Activated T-cell treated with anti-CD3 and anti-CD28 coated beads, Interleukin-2, amount 50 U/mL, for 4 hours (primary cell): ENCODE measurements at regions not wholly inside any gene's neighbourhood (a gene's known extent, or its start where the extent isn't known, plus 50 kb on each side); places are given as distances from the start of the nearest gene placed in this dataset.

ENCODE experiments used
- ATAC-seq, 2 donors: fragments of 200-7000 bp; cut with Tn5 transposase; one replicate each; pipeline ENCODE4 v1.10.0; 2021
- DNase-seq: peaks from one replicate; pipeline ENCODE4 v3.0.0-alpha.2; 2020
- H3K27me3 Mint-ChIP-seq: one replicate; pipeline ENCODE4 v1.8.0; 2021; ENCODE audit warnings: low read depth, mixed read lengths
- H3K36me3 Mint-ChIP-seq: one replicate; pipeline ENCODE4 v1.8.0; 2022; ENCODE audit warnings: mixed read lengths; ENCODE audit not compliant: insufficient read depth
- H3K4me1 Mint-ChIP-seq: one replicate; pipeline ENCODE4 v1.8.0; 2021; ENCODE audit warnings: low read depth, mixed read lengths
- H3K4me3 Mint-ChIP-seq: one replicate; pipeline ENCODE4 v1.8.0; 2021; ENCODE audit warnings: mild to moderate bottlenecking, moderate library complexity, mixed read lengths
- H3K9me3 Mint-ChIP-seq: one replicate; pipeline ENCODE4 v1.8.0; 2021; ENCODE audit warnings: mixed read lengths

DNA sequence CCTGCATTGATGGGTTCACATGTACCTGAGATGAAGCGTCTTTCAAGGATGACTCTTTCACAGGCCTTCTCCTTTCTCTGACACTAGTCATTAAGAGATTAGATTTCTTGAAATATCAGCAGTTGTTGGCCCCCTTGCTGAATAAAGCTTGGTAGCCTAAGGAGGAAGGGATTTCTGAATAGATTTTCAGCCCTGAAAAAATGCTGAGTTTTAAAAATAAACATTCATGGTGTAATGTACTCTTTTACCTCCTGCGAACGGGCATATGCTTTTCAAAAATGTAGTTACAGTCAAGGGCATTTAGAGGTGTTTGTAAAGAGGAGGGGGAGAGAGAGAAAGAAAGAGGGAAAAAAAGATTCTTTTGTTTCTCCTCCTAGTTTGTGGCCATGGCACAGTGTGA, 222.7 kb downstream of the SOX4 start:
- H3K4me3 Mint-ChIP-seq, result no peak overlapping the region
- no peaks in the 10 kb centered on the region for H3K9me3 Mint-ChIP-seq
- H3K4me1 Mint-ChIP-seq, result no peaks in the 10 kb centered on the region
- DNase-seq (no peak), ATAC-seq (no peak)
- H3K27me3 Mint-ChIP-seq, result no peaks in the 10 kb centered on the region
- no peaks in the 10 kb centered on the region for H3K36me3 Mint-ChIP-seq

DNA sequence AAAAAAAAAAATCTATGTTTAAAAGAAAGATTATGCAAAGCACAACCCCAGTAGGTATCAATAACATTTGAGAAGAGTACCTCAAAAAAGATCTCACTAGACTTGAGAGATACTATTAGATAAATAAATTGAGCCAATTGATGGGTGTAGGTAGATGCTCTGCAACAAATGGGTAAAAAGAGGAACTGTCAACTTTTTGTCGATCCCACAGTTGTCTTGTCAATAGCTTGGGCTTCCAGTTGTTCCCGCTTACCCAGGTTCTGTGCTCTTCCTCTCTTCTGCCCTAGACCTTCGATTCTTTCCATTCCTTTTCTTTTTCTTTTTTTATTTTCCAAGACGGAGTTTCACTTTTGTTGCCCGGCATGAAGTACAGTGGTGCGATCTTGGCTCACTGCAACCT, 226.9 kb downstream of the SOX4 start:
- H3K27me3 Mint-ChIP-seq, result no peaks in the 10 kb centered on the region
- no peaks in the 10 kb centered on the region for H3K9me3 Mint-ChIP-seq
- ATAC-seq (no peak), DNase-seq (no peak)
- no peak overlapping the region for H3K4me3 Mint-ChIP-seq
- H3K4me1 Mint-ChIP-seq, result no peaks in the 10 kb centered on the region
- H3K36me3 Mint-ChIP-seq, result no peaks in the 10 kb centered on the region

DNA sequence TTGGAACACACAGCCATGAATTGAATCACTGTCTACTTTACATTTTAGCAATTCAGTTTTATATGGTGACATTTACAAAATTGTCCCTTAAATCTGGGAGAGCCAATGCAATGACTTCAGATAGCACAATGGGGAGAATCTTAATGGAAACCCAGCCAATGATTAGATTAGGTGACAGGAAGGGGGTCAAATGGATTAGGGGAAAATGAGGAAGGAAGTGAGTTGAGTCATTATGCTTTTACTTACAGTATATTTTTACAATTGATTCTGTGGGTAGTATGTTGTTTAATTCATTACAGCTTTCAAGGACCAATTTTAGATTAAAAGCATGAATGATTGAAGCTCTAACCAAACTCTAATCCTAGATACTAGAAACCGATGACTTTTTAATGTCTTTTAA, 229.8 kb downstream of the SOX4 start:
- ATAC-seq (no peak), DNase-seq (no peak)
- Mint-ChIP-seq H3K4me3 (no peak overlapping the region), H3K36me3 (no peaks in the 10 kb centered on the region), H3K9me3 (no peaks in the 10 kb centered on the region), H3K4me1 (no peaks in the 10 kb centered on the region), H3K27me3 (no peaks in the 10 kb centered on the region)

- Mint-ChIP-seq H3K9me3 (no peaks in the 10 kb centered on the region), H3K4me1 (no peaks in the 10 kb centered on the region), H3K36me3 (no peaks in the 10 kb centered on the region), H3K4me3 (no peak overlapping the region), H3K27me3 (no peaks in the 10 kb centered on the region)
- ATAC-seq, result no peak
- no peak for DNase-seq
Measured at GRCh38 chr6:21824431-21825177, 231.1 kb downstream of the SOX4 start.

- H3K9me3 Mint-ChIP-seq, result no peaks in the 10 kb centered on the region
- H3K4me3 Mint-ChIP-seq, result no peak overlapping the region
- ATAC-seq, result no peak
- H3K27me3 Mint-ChIP-seq, result no peaks in the 10 kb centered on the region
- no peaks in the 10 kb centered on the region for H3K4me1 Mint-ChIP-seq
- no peak for DNase-seq
- no peaks in the 10 kb centered on the region for H3K36me3 Mint-ChIP-seq
Measured at GRCh38 chr6:21826023-21826422, 232.5 kb downstream of the SOX4 start.

DNA sequence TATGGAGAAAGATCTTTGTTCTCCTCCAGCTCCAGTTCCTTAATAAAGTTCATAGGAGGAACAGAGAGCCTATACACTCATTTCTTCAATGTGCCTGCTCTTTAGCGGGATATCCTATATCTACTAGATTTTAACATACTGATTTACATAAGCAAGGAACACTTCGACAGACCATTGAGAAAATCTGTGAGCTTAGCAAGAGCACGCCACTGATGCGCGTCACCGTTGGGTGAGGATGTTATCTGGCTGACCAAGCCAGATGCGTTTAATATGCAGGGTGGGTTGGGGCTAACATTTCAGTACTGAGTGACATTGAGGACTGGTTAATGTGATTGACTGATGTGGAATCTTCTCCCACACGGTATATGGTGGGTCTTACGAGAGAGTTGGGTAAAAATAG, 233.4 kb downstream of the SOX4 start:
- no peaks in the 10 kb centered on the region for H3K36me3 Mint-ChIP-seq
- H3K4me3 Mint-ChIP-seq, result no peak overlapping the region
- no peaks in the 10 kb centered on the region for H3K4me1 Mint-ChIP-seq
- DNase-seq (no peak), ATAC-seq (no peak)
- H3K27me3 Mint-ChIP-seq, result no peaks in the 10 kb centered on the region
- no peaks in the 10 kb centered on the region for H3K9me3 Mint-ChIP-seq

DNA sequence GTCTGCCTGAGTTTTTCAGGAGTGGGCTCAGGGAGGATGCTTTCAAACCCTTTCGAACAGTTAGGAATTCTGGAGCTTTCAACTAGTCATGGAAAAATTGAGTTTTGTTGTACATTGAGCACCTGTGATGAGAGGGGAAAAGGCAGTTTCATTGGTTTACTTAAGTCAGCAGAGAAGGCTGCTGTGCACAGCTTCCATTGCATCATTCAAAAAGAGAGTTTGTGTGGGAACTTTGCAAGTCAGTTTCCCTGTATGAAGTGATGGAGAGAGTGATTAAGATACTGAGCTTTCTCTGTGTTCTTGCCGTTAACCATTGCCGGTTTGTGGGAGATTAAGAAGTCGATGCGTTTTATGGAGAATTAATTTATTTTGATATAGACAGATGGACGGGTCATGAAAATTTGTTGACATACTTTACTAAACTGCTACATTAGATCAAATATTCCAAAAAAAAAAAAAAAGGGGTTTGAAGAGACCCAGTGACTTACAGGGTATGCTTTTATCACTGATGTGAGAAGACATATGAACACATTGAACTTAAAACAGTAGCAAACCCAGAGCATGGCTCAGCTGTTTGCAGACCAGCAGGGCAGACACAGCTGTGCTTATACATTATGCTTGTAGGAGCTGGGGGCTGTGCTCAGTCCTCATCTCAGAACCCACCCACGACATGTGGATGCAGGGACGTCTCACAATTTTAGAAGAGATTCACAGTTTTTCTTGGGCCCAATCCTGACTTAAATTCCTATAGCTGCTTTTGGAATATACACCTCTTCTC, 234.1 kb downstream of the SOX4 start:
- H3K4me1 Mint-ChIP-seq, result no peaks in the 10 kb centered on the region
- H3K9me3 Mint-ChIP-seq, result no peaks in the 10 kb centered on the region
- no peaks in the 10 kb centered on the region for H3K27me3 Mint-ChIP-seq
- H3K36me3 Mint-ChIP-seq, result no peaks in the 10 kb centered on the region
- H3K4me3 Mint-ChIP-seq, result no peak overlapping the region
- ATAC-seq (no peak), DNase-seq (no peak)

DNA sequence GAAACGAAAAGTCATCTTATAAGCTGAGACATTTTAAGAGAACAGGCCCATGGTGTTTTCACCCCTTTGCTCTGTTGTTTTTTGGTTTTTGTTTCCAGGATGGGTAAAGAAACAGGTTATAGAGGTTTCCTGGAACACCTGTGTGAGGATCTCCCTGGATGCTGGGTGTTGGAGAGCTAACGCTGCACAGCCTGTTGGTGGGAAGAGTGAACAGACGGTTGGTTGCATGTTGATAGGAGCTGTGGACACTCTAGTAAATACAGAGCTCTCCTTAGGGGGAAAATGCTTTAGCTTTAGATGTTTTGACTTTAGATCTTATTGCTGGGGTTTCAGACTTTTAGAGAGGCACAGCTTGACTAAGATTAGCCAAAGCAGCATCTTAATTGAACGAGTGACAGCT, 235.2 kb downstream of the SOX4 start:
- Mint-ChIP-seq H3K4me3 (no peak overlapping the region), H3K4me1 (no peaks in the 10 kb centered on the region), H3K36me3 (no peaks in the 10 kb centered on the region), H3K27me3 (peaks cover 2% of the 10 kb centered on the region), H3K9me3 (no peaks in the 10 kb centered on the region)
- DNase-seq, result no peak
- ATAC-seq, result no peak

GRCh38 chr6:21829126-21829525, 235.6 kb downstream of the SOX4 start:
- no peaks in the 10 kb centered on the region for H3K4me1 Mint-ChIP-seq
- no peaks in the 10 kb centered on the region for H3K36me3 Mint-ChIP-seq
- ATAC-seq, result no peak
- no peak for DNase-seq
- H3K27me3 Mint-ChIP-seq, result peaks cover 2% of the 10 kb centered on the region
- H3K4me3 Mint-ChIP-seq, result no peak overlapping the region
- H3K9me3 Mint-ChIP-seq, result no peaks in the 10 kb centered on the region

DNA sequence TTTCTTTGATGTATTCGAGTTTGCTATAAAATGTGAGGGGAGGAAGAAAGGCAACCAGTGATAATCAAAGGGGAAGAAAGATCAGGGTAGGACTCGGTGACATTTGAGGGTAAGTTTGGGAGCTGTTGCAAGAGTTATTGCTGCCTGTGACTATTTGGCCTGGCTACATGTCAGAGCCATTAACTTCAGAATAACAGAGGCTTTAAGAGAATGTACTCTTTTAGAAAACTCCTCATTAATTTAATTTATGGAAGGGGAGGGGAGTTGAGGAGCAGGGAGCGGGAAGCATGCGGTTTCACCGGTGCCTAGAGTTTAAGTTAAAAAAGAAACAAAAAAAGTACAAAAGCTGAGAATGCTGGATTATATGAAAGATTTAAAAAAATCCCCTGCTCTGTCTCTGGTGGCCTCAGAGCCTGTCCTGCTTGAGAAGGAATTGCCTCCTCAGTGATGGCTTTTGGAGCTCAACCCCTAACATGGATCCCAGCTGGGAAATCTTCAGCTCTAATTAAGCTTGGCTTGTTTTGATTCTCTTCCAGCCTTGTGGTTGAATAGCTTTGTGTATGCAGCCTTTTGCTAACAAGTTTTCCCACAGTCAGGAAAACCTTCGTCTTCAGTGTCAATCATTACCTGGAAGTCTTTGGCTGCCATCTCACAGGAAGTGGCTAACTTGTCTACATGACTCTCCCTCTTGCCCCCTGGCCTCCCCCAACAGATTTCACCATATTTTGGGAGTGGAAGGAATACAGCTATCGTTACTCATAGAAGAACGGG, 238.2 kb downstream of the SOX4 start:
- no peaks in the 10 kb centered on the region for H3K36me3 Mint-ChIP-seq
- no peak for ATAC-seq
- no peaks in the 10 kb centered on the region for H3K4me1 Mint-ChIP-seq
- peaks cover 2% of the 10 kb centered on the region for H3K27me3 Mint-ChIP-seq
- H3K4me3 Mint-ChIP-seq, result no peak overlapping the region
- no peak for DNase-seq
- no peaks in the 10 kb centered on the region for H3K9me3 Mint-ChIP-seq

DNA sequence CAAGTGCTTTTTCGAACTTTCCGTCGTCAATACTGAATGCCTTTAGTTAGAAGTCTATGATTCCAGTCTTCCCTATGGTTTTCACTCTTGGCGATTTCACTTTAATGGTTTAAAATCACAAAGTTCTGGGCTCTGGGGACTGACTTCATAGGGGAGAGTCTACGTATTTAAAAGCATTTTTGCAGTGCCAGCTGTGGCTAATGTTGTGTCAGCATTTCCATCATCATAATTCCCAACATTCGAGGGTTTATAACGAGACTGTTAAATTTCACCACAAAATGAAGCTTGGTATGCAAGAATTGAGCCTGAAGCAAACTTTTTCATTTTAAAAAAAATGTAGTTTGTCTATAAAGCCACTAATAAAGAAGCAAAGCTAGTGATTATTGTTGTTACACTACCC, 242.7 kb downstream of the SOX4 start:
- Mint-ChIP-seq H3K4me3 (no peak overlapping the region), H3K27me3 (peaks cover 2% of the 10 kb centered on the region), H3K4me1 (no peaks in the 10 kb centered on the region), H3K36me3 (no peaks in the 10 kb centered on the region), H3K9me3 (no peaks in the 10 kb centered on the region)
- no peak for DNase-seq
- ATAC-seq, result no peak

DNA sequence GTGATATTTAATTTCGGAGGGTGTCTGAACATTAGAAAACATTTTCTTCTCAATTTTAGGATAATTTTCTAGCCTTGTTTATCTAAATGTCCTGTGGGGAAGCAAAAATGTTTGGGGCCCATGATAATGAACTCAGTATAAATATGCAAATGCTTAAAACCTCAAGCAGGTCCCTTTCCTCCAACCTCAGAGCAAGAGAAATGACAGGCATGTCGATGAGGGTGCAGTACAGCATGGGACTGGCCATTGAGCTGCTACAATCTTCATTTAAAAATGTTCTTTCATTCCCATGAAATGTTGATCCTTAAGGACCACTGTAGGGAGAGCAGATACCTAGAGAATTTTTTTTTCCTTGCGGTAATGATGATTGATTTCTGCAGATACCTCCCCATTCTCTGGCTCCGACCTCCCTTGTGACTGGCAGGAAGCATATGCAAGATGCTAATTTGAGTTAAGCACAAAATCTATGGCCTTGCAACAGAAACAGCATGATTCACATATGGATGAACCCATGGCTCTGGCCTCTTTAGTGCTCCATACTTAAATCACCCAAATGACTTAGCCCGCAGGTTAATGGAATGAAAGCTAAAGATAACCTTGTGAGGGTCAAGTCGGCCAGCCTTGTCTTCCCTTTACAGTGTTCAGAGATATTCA, 243.3 kb downstream of the SOX4 start:
- DNase-seq, result no peak
- Mint-ChIP-seq H3K36me3 (no peaks in the 10 kb centered on the region), H3K4me1 (no peaks in the 10 kb centered on the region), H3K9me3 (no peaks in the 10 kb centered on the region), H3K27me3 (peaks cover 2% of the 10 kb centered on the region), H3K4me3 (no peak overlapping the region)
- no peak for ATAC-seq

- Mint-ChIP-seq H3K36me3 (no peaks in the 10 kb centered on the region), H3K27me3 (peaks cover 2% of the 10 kb centered on the region), H3K9me3 (no peaks in the 10 kb centered on the region), H3K4me1 (no peaks in the 10 kb centered on the region), H3K4me3 (no peak overlapping the region)
- ATAC-seq (no peak), DNase-seq (no peak)
Measured at GRCh38 chr6:21840428-21840827, 246.9 kb downstream of the SOX4 start.

GRCh38 chr6:21842875-21843645, 249.5 kb downstream of the SOX4 start:
- DNase-seq (no peak), ATAC-seq (no peak)
- Mint-ChIP-seq H3K9me3 (no peaks in the 10 kb centered on the region), H3K36me3 (no peaks in the 10 kb centered on the region), H3K4me1 (no peaks in the 10 kb centered on the region), H3K4me3 (no peak overlapping the region), H3K27me3 (peaks cover 9% of the 10 kb centered on the region)
